ENCODE measurements at regions not wholly inside any gene's neighbourhood (a gene's known extent, or its start where the extent isn't known, plus 50 kb on each side); places are given as distances from the start of the nearest gene placed in this dataset.
"Not testable (repeated sequence)": the region's sequence is repeated elsewhere in the genome, so short reads cannot be mapped to it uniquely, and the experiment has no call there.

- no peak overlapping the region for H3K4me3 ChIP-seq (ENCODE audit: low read depth, low read length)
- no peak for TF ChIP-seq CTCF (IDR thresholded peaks at IDR 0.05; ENCODE audit: borderline replicate concordance, insufficient read depth, low read depth, low read length)
These were observed 608.4 kb upstream of the FOXG1 start for GRCh38 chr14:28157887-28158791.

- TF ChIP-seq CTCF (IDR thresholded peaks at IDR 0.05; ENCODE audit: borderline replicate concordance, insufficient read depth, low read depth, low read length), result no peak
- H3K4me3 ChIP-seq (ENCODE audit: low read depth, low read length), result no peak overlapping the region
These were observed 605.5 kb upstream of the FOXG1 start for GRCh38 chr14:28161040-28161439.

- no peak for TF ChIP-seq CTCF (IDR thresholded peaks at IDR 0.05; ENCODE audit: borderline replicate concordance, insufficient read depth, low read depth, low read length)
- H3K4me3 ChIP-seq (ENCODE audit: low read depth, low read length), result no peak overlapping the region
These were observed 603.4 kb upstream of the FOXG1 start for GRCh38 chr14:28163233-28163632.

- TF ChIP-seq CTCF (IDR thresholded peaks at IDR 0.05; ENCODE audit: borderline replicate concordance, insufficient read depth, low read depth, low read length), result no peak
These were observed 602.7 kb upstream of the FOXG1 start for GRCh38 chr14:28163897-28164296.

GRCh38 chr14:28187902-28188830 is 578.4 kb upstream of the FOXG1 start:
- not testable (repeated sequence) for H3K4me3 ChIP-seq (ENCODE audit: low read depth, low read length)

More at GRCh38 chr14:28163897-28164296, 602.7 kb upstream of the FOXG1 start:
- no peak overlapping the region for H3K4me3 ChIP-seq (ENCODE audit: low read depth, low read length)

- no peak overlapping the region for H3K4me3 ChIP-seq (ENCODE audit: low read depth, low read length)
- TF ChIP-seq CTCF (IDR thresholded peaks at IDR 0.05; ENCODE audit: borderline replicate concordance, insufficient read depth, low read depth, low read length), result no peak
These were observed 569.7 kb upstream of the FOXG1 start for GRCh38 chr14:28196878-28197277.

- no peak overlapping the region for H3K4me3 ChIP-seq (ENCODE audit: low read depth, low read length)
- TF ChIP-seq CTCF (IDR thresholded peaks at IDR 0.05; ENCODE audit: borderline replicate concordance, insufficient read depth, low read depth, low read length), result no peak
These were observed 546.2 kb upstream of the FOXG1 start for GRCh38 chr14:28220391-28220790.

Data from GM12875 (cell line).